GM19035 (cell line): ENCODE measurements at regions not wholly inside any gene's neighbourhood (a gene's known extent, or its start where the extent isn't known, plus 50 kb on each side); places are given as distances from the start of the nearest gene placed in this dataset.
"Not testable (repeated sequence)": the region's sequence is repeated elsewhere in the genome, so short reads cannot be mapped to it uniquely, and the experiment has no call there.

Experiments used
- ATAC-seq: cut with Tn5 transposase; IDR thresholded peaks from one replicate; pipeline ENCODE4 v1.9.1; 2021; ENCODE audit not compliant: unreplicated experiment

DNA sequence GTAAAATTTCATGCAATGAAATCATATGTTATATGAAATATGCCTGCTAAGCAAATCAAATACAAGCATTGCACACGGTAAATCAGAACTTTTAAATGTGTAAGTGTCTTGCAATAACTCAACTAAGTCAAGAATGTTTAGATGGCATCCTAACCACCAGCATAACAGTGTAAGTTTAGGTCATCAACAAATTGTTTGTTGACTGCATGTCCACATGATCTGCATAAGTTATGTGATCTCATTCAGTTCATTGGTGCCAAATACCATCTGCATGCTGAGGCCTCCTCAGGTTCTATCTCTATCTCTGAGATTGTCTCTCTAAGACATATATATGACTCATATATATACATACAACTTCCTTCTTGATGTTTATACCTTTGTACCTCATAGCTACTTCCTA lies 159.6 kb upstream of the STK32A start:
- ATAC-seq: no peak

DNA sequence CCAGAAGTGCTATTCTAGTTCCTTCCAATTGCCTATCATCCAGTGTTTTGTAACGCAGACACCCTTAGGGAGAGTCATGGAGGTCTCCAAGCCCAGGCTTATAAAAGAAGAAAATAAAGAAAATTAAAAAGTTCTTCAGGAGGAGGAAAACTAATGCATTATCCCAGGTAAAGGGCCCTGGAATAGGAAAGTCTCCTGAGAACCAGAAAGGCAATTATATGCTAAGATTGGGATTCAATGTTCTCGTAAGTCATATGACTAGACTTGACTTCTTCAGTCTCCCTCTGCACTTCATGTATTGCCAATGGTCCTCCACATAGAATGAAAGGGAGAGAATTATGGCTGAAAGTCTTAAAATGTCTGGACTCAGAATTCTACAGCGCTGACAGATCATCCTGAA lies 154.4 kb upstream of the STK32A start:
- no peak for ATAC-seq

DNA sequence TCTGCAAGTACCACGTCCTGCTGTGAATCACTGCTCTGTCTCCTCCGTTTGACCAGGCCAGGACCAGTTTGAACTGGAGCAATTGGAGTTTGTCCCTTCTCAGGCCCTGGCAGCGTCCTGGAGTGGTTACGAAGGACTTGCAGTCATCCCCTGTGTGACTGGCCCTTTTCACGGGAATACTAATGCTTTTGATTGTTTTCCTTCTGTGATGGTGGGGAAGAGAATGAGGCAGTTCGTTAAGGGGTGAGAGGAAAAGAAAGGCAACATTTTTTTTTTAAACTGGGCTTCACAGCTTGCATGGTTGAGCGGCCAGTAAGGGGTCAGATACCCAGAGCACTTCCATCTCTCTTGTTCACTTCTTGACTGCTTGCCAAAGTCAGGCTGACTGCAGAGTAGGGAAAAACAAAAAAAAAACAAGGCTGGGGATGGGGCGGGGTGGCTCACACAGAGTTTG lies 153.5 kb upstream of the STK32A start:
- no peak for ATAC-seq

DNA sequence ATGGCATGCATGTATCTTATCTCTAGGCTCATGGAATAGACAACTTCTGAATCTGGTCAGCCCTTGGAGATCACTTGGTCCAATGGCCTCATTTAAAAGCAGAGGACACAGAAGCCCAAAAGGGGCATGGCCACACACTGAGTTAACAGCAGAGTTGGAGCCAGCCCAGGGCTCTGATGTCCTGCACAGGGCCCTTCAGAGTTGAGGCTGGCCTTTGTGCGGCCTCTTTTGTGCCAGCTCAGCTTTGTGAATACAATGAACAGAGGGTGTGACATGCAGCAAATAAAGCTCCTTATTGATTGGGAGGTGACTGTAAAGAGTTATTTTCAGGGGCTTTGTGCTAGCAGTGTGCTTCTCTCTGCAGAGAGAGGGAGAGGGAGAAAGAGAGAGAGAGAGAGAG lies 150.1 kb upstream of the STK32A start:
- no peak for ATAC-seq

DNA sequence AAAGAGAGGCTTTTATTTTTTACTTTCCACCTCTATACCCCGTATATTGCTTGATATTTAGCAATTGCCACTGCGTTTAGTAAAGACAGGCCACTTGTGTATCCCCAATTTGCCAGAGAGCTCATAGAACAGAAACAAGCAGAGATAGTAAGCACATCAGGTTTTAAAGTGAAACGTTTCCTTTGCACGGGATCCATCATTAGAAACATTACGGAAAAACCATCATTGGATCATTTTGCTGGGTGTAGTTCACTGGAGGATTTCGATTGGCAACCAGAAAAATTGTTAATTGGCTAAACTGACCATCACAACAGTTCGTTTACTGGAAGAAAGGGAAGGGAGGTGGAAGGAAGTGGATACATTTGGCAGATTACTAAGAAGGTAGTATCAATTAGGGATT lies 149.4 kb upstream of the STK32A start:
- ATAC-seq: no peak

DNA sequence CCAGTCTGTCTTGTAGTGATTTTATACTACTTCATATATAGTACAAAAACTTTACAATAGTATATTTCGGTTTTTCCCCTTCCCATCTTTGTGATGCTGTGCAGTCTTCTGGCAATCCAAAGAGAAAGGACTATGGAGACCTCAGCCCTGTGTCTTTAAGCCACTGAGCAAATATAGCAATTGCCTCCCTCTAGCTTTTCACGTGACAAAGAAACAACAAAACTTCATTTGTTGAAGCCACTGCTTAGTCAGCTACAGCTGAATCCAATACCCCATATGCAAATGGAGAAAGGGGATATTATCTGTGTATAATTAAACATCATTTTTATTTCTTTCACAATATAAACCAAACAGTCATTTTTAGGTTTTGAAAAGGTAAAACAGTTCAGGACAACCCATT lies 142.8 kb upstream of the STK32A start:
- no peak for ATAC-seq

DNA sequence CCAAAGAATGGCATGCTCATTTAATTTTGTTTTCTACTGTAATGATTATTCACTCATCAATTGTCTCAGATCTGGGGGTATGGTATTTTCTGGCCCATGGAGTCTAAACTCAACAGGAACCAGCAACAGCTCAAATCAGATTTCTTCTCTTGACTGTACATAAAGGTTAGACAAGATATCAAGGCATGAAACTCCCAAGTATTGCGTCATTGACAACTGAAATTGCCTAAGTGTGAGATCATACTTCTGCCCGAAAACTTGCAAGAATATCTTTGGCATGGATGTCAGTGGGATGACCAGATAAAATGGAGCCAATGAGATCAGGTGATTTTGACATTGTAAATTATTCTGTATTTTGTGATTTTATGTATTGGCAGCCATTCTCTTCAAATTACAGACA lies 141.7 kb upstream of the STK32A start:
- no peak for ATAC-seq

DNA sequence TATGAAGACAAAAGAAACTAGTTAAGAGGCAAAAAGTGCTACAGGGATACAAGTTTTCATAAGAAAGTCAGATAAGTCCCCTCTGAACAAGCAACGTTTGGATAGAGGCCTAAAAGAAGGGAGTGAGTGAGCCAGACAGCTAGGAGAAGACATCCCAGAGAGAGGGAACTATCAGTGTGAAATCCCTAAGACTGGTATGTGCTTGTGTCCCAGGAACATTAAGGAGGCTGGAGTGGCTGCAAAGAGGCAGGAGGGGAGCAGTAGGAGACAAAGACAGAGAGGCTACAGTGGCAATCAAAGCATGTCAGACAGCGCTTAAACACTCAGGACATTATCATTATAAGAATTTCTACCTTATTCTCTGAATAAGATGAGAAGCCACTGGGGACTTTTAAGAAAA lies 139.1 kb upstream of the STK32A start:
- ATAC-seq: no peak

DNA sequence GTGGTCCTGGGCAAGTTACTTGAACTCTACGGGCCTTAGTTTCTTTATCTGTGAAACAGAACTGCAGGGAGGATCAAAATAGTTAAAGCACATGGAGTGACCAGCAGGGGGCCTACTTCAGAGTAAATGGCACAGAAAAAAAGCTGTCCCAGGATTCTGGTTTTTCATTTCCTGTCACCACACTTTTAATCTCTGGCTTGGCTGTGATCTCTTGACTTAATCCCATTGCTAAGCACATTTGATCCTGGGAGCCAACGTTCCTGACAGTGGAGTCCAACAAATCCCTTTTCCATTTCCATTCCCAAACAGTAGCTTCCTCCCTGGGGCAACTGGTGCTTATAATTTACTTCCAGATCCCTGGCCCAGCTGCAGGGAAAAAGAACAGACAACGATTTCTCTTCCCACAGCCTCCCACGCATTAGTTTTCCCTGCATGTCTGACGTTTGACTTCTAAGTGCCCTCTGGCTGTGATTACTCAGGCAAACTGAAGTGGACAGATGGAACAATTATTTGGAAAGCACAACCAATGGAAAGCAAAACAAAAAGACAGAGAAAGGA lies 136.5 kb upstream of the STK32A start:
- ATAC-seq: no peak

DNA sequence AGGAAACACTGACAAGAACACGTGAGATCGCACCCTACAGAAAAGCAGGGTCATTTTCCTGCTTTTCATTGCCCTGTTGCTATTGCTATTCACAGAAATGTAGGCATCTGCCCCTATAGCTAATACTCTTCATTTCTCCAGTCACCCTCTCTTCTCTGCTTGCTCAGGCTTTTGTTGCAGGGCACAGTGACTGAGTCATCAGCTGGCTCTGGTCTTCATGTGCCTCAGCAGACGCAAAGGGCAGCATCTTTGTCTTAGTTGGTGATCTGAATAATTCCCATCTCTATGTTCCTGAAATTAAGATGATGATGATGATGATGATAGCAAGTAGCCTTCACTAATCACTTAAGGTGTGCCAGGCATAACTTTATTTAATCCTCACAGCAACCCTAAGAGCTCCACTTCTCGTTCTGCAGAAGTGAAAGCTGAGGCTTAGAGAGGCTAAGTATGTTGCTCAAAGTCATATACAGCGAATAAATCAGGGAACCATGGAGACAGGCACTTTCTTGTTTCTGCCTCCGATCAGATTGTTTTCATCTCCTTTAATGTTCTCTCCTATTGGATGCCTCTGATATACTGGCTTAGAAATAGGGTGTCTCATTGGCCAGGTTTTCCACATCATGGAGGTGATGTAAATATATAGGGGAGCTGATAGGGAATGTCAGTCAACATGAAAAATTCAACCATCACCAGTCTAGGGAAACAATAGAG lies 133.0 kb upstream of the STK32A start:
- no peak for ATAC-seq

DNA sequence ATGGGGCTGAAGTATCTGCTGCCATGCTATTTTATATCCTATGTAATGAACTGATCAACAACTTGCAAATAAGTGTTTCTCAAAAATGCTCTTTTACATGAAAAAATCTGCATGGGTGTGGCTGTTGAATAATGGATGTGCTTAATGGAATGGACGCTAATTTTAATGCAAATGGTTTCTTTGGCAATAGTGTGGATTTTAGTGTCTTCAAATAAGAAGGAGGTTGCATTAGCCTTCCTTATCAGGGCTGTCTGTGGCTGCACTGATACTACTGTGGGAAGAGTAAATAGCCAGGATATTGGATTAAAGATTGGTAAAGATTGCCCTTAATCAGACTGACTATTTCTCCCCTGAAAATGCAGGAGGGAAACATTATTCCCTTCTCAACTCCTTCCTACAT lies 121.9 kb upstream of the STK32A start:
- no peak for ATAC-seq

DNA sequence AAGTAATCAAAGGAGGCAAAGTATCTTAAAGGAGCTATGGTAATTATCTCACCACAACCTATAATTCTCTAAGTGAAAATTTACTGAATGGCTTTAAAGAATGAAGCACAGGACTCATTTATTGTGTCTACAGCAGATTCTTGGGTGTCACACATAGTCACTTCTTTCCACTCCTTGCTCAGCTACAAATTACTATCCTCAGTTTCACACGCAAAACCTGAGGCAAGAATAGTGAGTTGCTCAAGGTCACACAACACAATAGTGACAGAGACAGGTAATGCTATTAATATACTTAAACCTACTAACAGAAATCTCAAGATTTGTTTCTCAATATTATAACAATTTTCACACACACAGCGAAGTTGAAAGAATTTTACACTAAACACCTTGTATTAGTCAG lies 120.9 kb upstream of the STK32A start:
- no peak for ATAC-seq

DNA sequence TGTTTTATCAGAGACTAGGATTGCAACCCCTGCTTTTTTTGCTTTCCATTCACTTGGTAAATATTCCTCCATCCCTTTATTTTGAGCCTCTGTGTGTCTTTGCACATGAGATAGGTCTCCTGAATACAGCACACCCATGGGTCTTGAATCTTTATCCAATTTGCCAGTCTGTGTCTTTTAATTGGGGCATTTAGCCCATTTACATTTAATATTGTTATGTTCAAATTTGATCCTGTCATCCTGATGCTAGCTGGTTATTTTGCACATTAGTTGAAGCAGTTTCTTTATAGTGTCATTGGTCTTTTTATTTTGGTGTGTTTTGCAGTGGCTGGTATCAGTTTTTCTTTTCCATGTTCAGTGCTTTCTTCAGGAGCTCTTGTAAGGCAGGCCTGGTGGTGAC lies 95.1 kb upstream of the STK32A start:
- ATAC-seq: not testable (repeated sequence)

DNA sequence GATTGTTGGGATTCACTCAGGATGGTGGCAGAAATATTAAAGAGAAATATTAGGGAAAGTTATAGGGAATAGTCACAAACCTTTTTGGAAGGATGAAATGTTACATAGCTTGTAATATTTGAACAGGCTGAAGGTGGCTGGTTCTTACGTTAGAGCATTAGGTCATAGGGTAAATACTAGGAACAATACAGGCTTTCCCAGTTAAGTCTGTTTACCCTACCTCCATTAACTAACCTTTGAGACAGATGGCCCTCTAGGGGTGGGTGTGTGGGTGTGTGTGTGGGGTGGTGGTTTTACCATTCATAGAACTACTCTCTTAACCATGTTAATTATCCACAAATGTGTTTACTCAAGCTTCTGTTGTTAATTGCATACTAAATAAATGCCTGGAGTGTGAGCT lies 94.3 kb upstream of the STK32A start:
- no peak for ATAC-seq

DNA sequence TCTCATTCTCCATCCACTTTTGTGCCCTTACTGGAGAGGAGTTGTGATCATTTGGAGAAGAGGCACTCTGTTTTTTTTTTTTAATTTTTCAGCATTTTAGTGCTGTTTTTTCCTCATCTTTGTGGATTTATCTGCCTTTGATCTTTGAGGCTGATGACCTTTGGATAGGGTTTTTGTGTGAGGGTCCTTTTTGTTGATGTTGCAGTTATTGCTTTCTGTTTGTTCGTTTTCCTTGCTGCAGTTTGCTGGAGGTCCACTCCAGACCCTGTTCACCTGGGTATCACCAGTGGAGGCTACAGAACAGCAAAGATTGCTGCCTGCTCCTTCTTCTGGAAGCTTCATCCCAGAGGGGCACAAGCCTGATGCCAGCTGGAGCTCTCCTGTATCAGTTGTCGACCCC lies 93.2 kb upstream of the STK32A start:
- not testable (repeated sequence) for ATAC-seq

DNA sequence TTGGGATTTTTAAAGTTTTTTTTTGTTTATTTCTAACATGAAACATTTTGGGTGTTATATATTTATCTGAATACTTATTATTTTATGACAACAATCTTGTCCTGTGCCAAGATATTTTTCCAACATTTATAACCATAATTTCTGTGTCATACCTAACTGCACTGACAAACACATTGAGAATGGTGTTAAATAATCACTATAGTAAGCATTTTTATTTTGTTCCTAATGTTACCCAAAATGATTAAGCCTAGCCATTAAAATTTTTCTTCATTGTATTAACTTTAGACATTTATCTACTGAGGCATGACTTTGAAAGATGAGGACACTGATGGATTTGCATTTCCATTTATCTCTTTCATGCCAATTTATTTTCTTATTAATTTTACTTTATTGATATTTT lies 91.6 kb upstream of the STK32A start:
- no peak for ATAC-seq

DNA sequence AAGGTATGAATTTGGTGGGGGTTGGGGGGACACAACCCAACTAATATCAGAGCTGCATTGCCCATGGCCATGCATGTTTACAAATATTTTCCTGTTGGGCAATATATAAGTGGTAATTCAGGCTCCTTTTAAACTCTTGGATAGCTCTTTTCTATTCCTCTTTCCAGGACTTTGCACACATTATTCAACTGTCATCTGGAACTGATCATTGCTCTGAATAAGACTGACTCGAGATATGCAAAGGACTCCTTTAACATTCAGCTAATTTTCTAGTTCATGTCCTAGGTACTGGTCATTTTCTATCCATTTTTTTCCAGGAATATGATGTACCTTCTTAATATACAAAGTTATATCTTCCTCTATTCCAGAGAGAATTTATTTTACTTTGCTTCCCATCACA lies 89.5 kb upstream of the STK32A start:
- no peak for ATAC-seq

DNA sequence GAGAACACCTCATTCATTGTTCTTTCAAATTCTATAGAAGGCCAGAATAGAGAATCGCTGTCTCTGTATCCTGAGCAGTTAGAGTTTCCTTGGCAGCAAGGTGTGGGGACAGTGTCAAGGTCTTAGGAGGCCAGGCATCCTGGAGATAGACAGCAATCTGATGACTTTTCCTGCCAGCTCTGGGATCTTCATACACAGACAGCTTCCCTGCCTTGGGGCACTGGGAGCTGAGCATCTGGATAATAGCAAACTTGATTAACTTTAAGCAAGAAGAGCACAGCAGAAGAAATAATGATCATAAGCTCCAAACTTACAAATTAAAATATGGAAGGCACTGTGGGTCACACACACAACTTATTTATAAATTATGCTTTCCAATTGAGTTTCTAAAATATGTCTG lies 86.1 kb upstream of the STK32A start:
- ATAC-seq: no peak

DNA sequence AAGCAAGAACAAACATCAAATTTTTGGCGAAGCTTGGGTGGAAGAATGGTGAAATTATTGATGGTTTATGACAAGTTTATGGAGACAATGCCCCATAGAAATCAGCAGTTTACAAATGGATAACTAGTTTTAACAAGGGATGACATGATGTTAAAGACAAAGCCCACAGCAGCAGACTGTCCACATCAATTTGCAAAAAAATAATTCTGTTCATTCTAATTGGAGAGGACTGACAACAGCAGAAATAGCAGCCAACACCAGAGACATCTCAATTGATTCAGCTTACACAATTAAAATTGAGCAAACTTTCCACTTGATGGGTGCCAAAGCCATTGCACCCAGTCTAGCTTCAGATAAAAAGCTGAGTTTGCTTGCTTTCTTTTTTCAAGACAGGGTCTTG lies 82.7 kb upstream of the STK32A start:
- no peak for ATAC-seq

DNA sequence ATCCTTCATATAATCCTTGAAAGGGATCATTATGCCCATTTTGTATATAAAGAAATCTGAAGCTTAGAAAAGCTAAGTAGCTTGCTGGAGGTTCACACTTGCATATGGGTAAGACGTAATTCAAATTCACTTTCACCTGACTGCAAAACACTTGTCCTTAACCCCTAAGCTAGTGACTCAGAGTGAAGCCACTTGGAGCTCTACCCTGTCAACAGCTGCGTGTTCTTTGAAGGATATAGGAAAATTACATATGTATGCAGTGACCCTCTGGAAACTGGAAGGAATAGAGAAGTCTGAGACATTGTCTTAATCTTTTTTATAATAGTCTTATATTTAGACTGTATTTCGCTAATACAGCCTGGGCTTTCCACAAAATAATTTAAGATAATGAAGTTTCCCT lies 80.0 kb upstream of the STK32A start:
- ATAC-seq: no peak

DNA sequence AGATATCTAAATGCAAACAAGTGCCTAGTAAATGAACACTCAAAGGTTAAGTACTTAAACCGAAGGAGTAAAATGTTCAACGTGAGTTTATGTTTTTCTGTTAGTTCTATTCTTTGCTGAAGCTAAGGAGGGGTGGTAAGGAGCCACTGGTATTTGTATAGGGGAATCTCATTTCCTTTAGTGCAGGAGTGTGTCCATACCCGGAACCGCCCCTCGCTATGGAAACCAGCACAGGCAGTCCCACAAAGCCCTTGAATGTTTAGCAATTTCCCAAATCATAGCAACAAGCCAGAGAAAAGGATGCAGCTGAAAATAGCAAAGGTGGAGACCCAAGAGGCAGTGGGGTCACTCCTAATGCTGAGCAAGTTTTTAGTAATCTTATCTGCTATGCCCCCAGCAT lies 78.8 kb upstream of the STK32A start:
- no peak for ATAC-seq

DNA sequence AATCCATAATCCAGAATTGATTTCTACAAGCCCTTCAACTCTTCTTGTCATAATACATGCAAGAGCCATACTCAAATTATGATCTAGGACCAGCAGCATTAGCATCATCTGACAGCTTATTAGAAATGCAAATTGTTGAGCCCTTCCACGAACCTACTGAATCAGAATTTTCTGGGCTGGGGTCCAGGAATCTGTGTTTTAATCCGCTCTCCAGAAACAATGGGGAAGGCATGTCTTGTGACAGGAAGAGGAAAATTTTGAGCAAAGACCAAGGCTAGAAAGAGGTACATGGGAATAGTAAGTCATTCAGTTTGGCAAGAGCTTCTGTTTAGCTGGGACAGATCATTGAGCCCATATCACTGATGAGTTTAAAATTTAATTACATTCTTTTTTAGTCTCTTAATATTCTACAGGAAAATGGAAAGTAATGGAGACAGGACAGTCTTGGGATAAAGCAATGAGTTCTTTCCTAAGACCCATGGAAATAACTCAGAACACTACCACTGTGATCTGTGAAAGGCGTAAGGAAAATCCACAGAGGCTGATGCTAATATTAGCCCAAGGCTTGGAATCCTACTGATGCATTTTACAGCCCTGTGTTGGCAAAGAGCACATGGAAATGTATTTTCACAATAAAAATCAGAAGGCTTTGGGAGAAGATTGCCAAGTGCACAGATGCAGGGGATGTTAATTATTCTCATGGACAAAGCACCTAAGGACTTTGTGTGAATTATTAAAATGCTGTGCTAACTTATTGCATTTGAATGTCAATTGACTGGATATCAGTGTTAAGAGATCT lies 73.7 kb upstream of the STK32A start:
- no peak for ATAC-seq
